Neural progenitor cell (in vitro differentiated cells): ENCODE measurements at regions not wholly inside any gene's neighbourhood (a gene's known extent, or its start where the extent isn't known, plus 50 kb on each side); places are given as distances from the start of the nearest gene placed in this dataset.

Experiments
- DNase-seq: peaks from one replicate; pipeline ENCODE4 v3.0.0-alpha.2; 2016; ENCODE audit warnings: low spot score
- H2AFZ ChIP-seq: fragments of 200-600 bp; sonication (generic); replicated peaks from 2 replicates; pipeline ENCODE4 v1.6.1; 2016; ENCODE audit warnings: antibody characterized with exemption
- H3F3A ChIP-seq: fragments of 200-600 bp; sonication (generic); 2 replicates; pipeline ENCODE4 v1.6.1; 2016; ENCODE audit warnings: antibody characterized with exemption, low read depth
- H3K27ac ChIP-seq: fragments of 200-600 bp; sonication (generic); 2 replicates; pipeline ENCODE4 v1.5.1; 2016; ENCODE audit warnings: mild to moderate bottlenecking
- H3K27me3 ChIP-seq: fragments of 200-600 bp; sonication (generic); 2 replicates; pipeline ENCODE4 v1.6.1; 2016; ENCODE audit warnings: mild to moderate bottlenecking, moderate library complexity
- H3K36me3 ChIP-seq: fragments of 200-600 bp; sonication (generic); 2 replicates; pipeline ENCODE4 v1.5.1; 2016
- H3K4me1 ChIP-seq: fragments of 200-600 bp; sonication (generic); 2 replicates; pipeline ENCODE4 v1.6.1; 2016; ENCODE audit warnings: mixed run types
- H3K4me2 ChIP-seq: fragments of 200-600 bp; sonication (generic); 2 replicates; pipeline ENCODE4 v1.6.1; 2016
- H3K4me3 ChIP-seq: fragments of 200-600 bp; sonication (generic); 2 replicates; pipeline ENCODE4 v1.5.1; 2016
- H3K79me2 ChIP-seq: fragments of 200-600 bp; sonication (generic); 2 replicates; pipeline ENCODE4 v1.6.1; 2016; ENCODE audit warnings: low read depth
- H3K9ac ChIP-seq: fragments of 200-600 bp; sonication (generic); 2 replicates; pipeline ENCODE4 v1.6.1; 2016
- H3K9me3 ChIP-seq: fragments of 200-600 bp; sonication (generic); 2 replicates; pipeline ENCODE4 v1.5.1; 2016; ENCODE audit warnings: low read depth
- H4K20me1 ChIP-seq: fragments of 200-600 bp; sonication (generic); 2 replicates; pipeline ENCODE4 v1.6.1; 2016; ENCODE audit warnings: low read depth
- H3K27ac Mint-ChIP-seq: 3 replicates; pipeline ENCODE4 v1.8.0; 2021; ENCODE audit warnings: mixed read lengths
- H3K27me3 Mint-ChIP-seq: 2 replicates; pipeline ENCODE4 v1.8.0; 2022; ENCODE audit warnings: low read depth, mild to moderate bottlenecking, inconsistent platforms, moderate library complexity, mixed read lengths; ENCODE audit not compliant: insufficient read depth
- H3K36me3 Mint-ChIP-seq: 3 replicates; pipeline ENCODE4 v1.8.0; 2021; ENCODE audit warnings: mixed read lengths
- H3K4me1 Mint-ChIP-seq: 3 replicates; pipeline ENCODE4 v1.8.0; 2021; ENCODE audit warnings: mixed read lengths
- H3K4me3 Mint-ChIP-seq: 3 replicates; pipeline ENCODE4 v1.8.0; 2021; ENCODE audit warnings: mild to moderate bottlenecking, moderate library complexity, mixed read lengths
- H3K9me3 Mint-ChIP-seq: 3 replicates; pipeline ENCODE4 v1.8.0; 2020; ENCODE audit warnings: mixed read lengths
- EZH2 ChIP-seq: fragments of 200-600 bp; sonication (generic); IDR thresholded peaks from 2 replicates; pipeline ENCODE4 v1.6.1; 2017; ENCODE audit warnings: antibody characterized with exemption, mild to moderate bottlenecking, moderate library complexity
- EZH2phosphoT487 ChIP-seq: fragments of 200-600 bp; sonication (generic); IDR thresholded peaks from 2 replicates; pipeline ENCODE4 v1.6.1; 2017; ENCODE audit warnings: antibody characterized with exemption
- TF ChIP-seq, protein P1 (sequence below): fragments of 200-600 bp; sonication (generic); IDR thresholded peaks from 2 replicates; pipeline ENCODE4 v1.5.1; 2017; ENCODE audit warnings: antibody characterized with exemption, mild to moderate bottlenecking

- H3K4me3 Mint-ChIP-seq: no peak overlapping the region
- H4K20me1 ChIP-seq: no peaks in the 10 kb centered on the region
- H3K4me2 ChIP-seq: no peak overlapping the region
- H3K4me3 ChIP-seq: no peak overlapping the region
- H3K4me1 ChIP-seq: no peaks in the 10 kb centered on the region
- H3K9me3 Mint-ChIP-seq: peaks cover 3% of the 10 kb centered on the region
- peak; percentile 81 for DNase-seq
- no peaks in the 10 kb centered on the region for H3K36me3 ChIP-seq
- no peaks in the 10 kb centered on the region for H3K27me3 Mint-ChIP-seq
- no peaks in the 10 kb centered on the region for H3K27me3 ChIP-seq
- H2AFZ ChIP-seq: no peak overlapping the region
- TF ChIP-seq EZH2: no peak
- TF ChIP-seq, protein P1, sequence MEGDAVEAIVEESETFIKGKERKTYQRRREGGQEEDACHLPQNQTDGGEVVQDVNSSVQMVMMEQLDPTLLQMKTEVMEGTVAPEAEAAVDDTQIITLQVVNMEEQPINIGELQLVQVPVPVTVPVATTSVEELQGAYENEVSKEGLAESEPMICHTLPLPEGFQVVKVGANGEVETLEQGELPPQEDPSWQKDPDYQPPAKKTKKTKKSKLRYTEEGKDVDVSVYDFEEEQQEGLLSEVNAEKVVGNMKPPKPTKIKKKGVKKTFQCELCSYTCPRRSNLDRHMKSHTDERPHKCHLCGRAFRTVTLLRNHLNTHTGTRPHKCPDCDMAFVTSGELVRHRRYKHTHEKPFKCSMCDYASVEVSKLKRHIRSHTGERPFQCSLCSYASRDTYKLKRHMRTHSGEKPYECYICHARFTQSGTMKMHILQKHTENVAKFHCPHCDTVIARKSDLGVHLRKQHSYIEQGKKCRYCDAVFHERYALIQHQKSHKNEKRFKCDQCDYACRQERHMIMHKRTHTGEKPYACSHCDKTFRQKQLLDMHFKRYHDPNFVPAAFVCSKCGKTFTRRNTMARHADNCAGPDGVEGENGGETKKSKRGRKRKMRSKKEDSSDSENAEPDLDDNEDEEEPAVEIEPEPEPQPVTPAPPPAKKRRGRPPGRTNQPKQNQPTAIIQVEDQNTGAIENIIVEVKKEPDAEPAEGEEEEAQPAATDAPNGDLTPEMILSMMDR: peak; percentile 78
- no peak overlapping the region for H3K27ac Mint-ChIP-seq
- no peaks in the 10 kb centered on the region for H3K9me3 ChIP-seq
- no peaks in the 10 kb centered on the region for H3K79me2 ChIP-seq
- peaks cover 6% of the 10 kb centered on the region for H3K36me3 Mint-ChIP-seq
- H3K4me1 Mint-ChIP-seq: no peaks in the 10 kb centered on the region
- no peak overlapping the region for H3K27ac ChIP-seq
- no peaks in the 10 kb centered on the region for H3F3A ChIP-seq
- no peak overlapping the region for H3K9ac ChIP-seq
Observed at GRCh38 chrX:74133156-74133796, 170.7 kb upstream of the ZCCHC13 start.

- H3K27me3 Mint-ChIP-seq: no peaks in the 10 kb centered on the region
- no peaks in the 10 kb centered on the region for H3K4me1 Mint-ChIP-seq
- H3K36me3 ChIP-seq: no peaks in the 10 kb centered on the region
- H3K27ac ChIP-seq: no peak overlapping the region
- H3K4me2 ChIP-seq: no peak overlapping the region
- DNase-seq: no peak
- no peaks in the 10 kb centered on the region for H3F3A ChIP-seq
- no peaks in the 10 kb centered on the region for H3K79me2 ChIP-seq
- H3K4me3 ChIP-seq: no peak overlapping the region
- no peaks in the 10 kb centered on the region for H3K4me1 ChIP-seq
- H2AFZ ChIP-seq: no peak overlapping the region
- no peak overlapping the region for H3K9ac ChIP-seq
- no peak overlapping the region for H3K27ac Mint-ChIP-seq
- H3K4me3 Mint-ChIP-seq: no peak overlapping the region
- TF ChIP-seq, protein P1: no peak
- TF ChIP-seq EZH2phosphoT487: no peak
- TF ChIP-seq EZH2: no peak
- H4K20me1 ChIP-seq: no peaks in the 10 kb centered on the region
- no peaks in the 10 kb centered on the region for H3K9me3 ChIP-seq
- H3K9me3 Mint-ChIP-seq: no peaks in the 10 kb centered on the region
- H3K36me3 Mint-ChIP-seq: peaks cover 6% of the 10 kb centered on the region
- H3K27me3 ChIP-seq: no peaks in the 10 kb centered on the region
Observed at GRCh38 chrX:74132280-74132679, 171.7 kb upstream of the ZCCHC13 start.

- Mint-ChIP-seq H3K4me3 (no peak overlapping the region), H3K27ac (no peak overlapping the region)
Observed at GRCh38 chrX:74119016-74119910, 184.7 kb upstream of the ZCCHC13 start.

More at GRCh38 chrX:74119016-74119910, 184.7 kb upstream of the ZCCHC13 start:
- Mint-ChIP-seq H3K27me3 (peaks cover 2% of the 10 kb centered on the region), H3K9me3 (no peaks in the 10 kb centered on the region), H3K4me1 (no peaks in the 10 kb centered on the region), H3K36me3 (no peaks in the 10 kb centered on the region)
- no peak overlapping the region for H3K9ac ChIP-seq
- H3K4me1 ChIP-seq: no peaks in the 10 kb centered on the region
- H3K4me2 ChIP-seq: no peak overlapping the region
- H3K9me3 ChIP-seq: peaks cover 4% of the 10 kb centered on the region
- H3F3A ChIP-seq: no peaks in the 10 kb centered on the region
- TF ChIP-seq EZH2: no peak
- no peak for TF ChIP-seq EZH2phosphoT487
- TF ChIP-seq, protein P1: no peak
- no peak overlapping the region for H3K27ac ChIP-seq
- no peak for DNase-seq
- no peaks in the 10 kb centered on the region for H3K79me2 ChIP-seq
- H3K4me3 ChIP-seq: no peak overlapping the region
- H4K20me1 ChIP-seq: no peaks in the 10 kb centered on the region
- no peaks in the 10 kb centered on the region for H3K27me3 ChIP-seq
- no peak overlapping the region for H2AFZ ChIP-seq
- no peaks in the 10 kb centered on the region for H3K36me3 ChIP-seq
